Choroid plexus epithelial cell (primary cell): ENCODE measurements at regions not wholly inside any gene's neighbourhood (a gene's known extent, or its start where the extent isn't known, plus 50 kb on each side); places are given as distances from the start of the nearest gene placed in this dataset.

Experiments
- DNase-seq: peaks from one replicate; pipeline ENCODE4 v3.0.0-alpha.2; 2010; ENCODE audit warnings: low read depth
- H3K4me3 ChIP-seq: 2 replicates; pipeline ENCODE4 v1.5.1; 2011; ENCODE audit warnings: low read depth, mild to moderate bottlenecking, control low read depth, low read length, moderate library complexity
- CTCF ChIP-seq: conservative IDR thresholded peaks from 2 replicates; pipeline ENCODE4 v1.5.1; 2011; ENCODE audit warnings: low read depth, mild to moderate bottlenecking, control low read depth, inconsistent platforms, low read length, moderate library complexity

DNA sequence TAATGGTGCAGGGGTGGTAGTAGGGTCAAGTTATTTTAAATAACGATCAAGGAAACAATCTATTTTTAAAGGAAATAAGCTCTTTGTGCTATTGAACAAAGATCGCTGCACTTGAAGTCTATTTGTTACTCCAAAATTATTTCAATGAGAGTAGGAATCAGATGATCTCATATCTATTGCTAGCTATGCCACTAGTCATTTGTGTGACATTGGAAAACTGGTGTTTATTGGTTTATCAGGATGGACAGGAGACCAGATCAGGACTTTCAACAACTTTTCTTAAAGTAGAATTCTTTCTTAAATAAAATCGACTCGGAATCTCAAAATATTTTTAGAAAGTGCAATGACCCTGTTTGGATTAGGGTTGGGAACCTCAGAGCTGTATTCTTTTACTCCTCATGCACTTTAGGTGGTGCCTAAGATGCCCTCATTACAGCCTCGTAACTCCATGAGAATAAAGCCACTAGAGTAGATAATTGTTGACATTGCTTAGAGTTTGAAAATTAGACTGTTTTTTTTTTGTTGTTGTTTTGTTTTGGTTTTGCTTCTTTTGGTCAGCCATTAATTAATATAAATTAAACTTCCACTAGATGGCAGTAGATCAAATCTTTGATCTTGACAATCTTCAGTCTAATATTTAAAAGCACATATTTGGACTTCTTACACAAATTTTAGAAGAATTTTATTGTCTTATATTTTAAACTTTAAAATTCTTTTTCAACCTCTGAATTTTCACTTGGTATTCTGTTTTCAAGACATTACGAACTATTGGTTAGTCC lies 352.4 kb downstream of the USP25 start:
- no peak overlapping the region for H3K4me3 ChIP-seq
- TF ChIP-seq CTCF, result peak; percentile 34
- peak; percentile 52 for DNase-seq

- DNase-seq, result no peak
- H3K4me3 ChIP-seq, result no peak overlapping the region
Measured at GRCh38 chr21:16084776-16085364, 355.1 kb downstream of the USP25 start.

GRCh38 chr21:16085421-16085820 lies 355.6 kb downstream of the USP25 start:
- DNase-seq, result no peak
- H3K4me3 ChIP-seq, result no peak overlapping the region
- TF ChIP-seq CTCF, result no peak

More at GRCh38 chr21:16084776-16085364, 355.1 kb downstream of the USP25 start:
- TF ChIP-seq CTCF, result no peak

- DNase-seq, result no peak
- TF ChIP-seq CTCF, result no peak
- H3K4me3 ChIP-seq, result no peak overlapping the region
Measured at GRCh38 chr21:16086121-16086520, 356.3 kb downstream of the USP25 start.

DNA sequence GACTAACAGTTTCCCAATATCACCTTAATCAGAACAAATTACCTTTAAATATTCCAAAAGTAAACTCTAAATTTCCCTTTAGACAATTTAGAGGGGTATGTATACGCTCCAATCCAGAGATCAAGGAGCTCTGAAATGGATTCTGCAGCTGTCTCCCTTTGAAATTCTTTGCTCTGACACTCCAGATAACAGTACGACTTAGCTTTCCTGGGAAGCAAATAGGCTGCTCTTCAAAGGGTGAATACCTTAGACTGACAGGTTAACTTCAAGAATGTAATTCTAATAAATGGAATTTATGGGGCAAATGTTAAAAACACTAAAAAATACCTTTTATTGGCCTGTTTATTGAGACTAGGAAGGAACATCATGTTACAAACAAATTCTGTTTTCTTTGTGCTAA lies 357.2 kb downstream of the USP25 start:
- DNase-seq, result no peak
- H3K4me3 ChIP-seq, result no peak overlapping the region
- TF ChIP-seq CTCF, result no peak

DNA sequence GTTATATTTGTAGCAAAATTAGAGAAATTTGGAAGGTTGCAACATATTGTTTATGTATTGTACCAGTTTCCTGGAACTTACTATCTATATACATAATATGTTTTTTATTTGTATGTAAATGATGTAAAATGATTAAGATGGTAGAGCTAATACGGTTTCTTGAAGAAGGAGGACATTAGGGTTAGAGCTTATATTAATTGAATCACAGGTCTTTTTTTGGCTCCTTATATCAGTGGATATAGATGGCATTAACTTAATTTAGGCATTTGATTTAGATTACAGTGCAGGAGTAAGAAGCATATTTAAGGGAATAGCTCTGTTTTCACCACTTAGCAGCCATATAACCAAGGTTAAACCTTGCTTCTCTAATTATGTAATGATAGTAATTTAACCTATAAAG lies 357.7 kb downstream of the USP25 start:
- no peak overlapping the region for H3K4me3 ChIP-seq
- DNase-seq, result no peak
- no peak for TF ChIP-seq CTCF

DNA sequence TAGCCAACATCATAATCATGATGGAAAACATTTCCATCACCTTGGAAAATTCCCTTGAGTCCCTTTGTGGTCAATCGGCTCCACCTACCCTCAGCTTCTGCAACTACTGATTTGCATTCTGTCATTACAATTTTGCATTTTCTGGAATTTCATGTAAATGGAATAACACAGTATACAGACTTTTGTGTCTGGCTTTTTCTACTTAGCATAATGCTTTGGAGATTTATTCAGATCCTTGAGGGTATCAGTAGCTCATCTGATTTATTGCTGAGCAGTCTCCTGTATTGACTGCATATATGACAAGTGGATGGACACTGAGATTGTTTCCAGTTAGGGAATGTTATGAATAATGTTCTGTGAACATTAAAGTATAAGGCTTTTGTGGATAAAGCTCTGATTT lies 358.3 kb downstream of the USP25 start:
- DNase-seq, result no peak
- no peak for TF ChIP-seq CTCF
- H3K4me3 ChIP-seq, result no peak overlapping the region
